B cell (primary cell): ENCODE measurements at regions not wholly inside any gene's neighbourhood (a gene's known extent, or its start where the extent isn't known, plus 50 kb on each side); places are given as distances from the start of the nearest gene placed in this dataset.

Source experiments
- CTCF ChIP-seq: fragments of 200-600 bp; IDR thresholded peaks from one replicate; pipeline ENCODE4 v1.8.0; 2022; ENCODE audit warnings: antibody characterized with exemption, mild to moderate bottlenecking
- EZH2 ChIP-seq: IDR thresholded peaks from 2 replicates; pipeline ENCODE4 v1.6.1; 2012; ENCODE audit warnings: borderline replicate concordance, low read depth, mild to moderate bottlenecking, moderate library complexity, low read length; ENCODE audit not compliant: insufficient read depth, poor library complexity, severe bottlenecking

- TF ChIP-seq CTCF (no peak), EZH2 (no peak)
These were observed 223.4 kb upstream of the AMIGO2 start for GRCh38 chr12:47303207-47303606.
